IMR-90 (cell line): ENCODE measurements at regions not wholly inside any gene's neighbourhood (a gene's known extent, or its start where the extent isn't known, plus 50 kb on each side); places are given as distances from the start of the nearest gene placed in this dataset.

Source experiments
- ATAC-seq: fragments of 200-7000 bp; cut with Tn5 transposase; 2 replicates; pipeline ENCODE4 v1.9.1; 2020; ENCODE audit warnings: low read depth, mild to moderate bottlenecking, moderate library complexity
- BruUV-seq: library from RNA; stranded (reverse); fragments of 400-500 nt; replicated peaks from 2 replicates; lab custom pipeline; 2021; lab: Mats Ljungman, UMichigan
- CTCF ChIA-PET: fragments of 300-600 bp; formaldehyde crosslinking; extraction: SDS; loops from one replicate; lab custom pipeline; 2021; ENCODE audit warnings: antibody characterized with exemption; lab: Yijun Ruan, JAX
- POLR2A ChIA-PET: fragments of 300-600 bp; sonication (Branson Sonifier 250); formaldehyde crosslinking; loops from one replicate; lab custom pipeline; 2022; ENCODE audit warnings: antibody characterized with exemption; ENCODE audit not compliant: unreplicated experiment; lab: Charles Lee
- DNase-seq: peaks from one replicate; pipeline ENCODE4 v3.0.0; 2013
- H2AFZ ChIP-seq: replicated peaks from 2 replicates; pipeline ENCODE3; 2013; ENCODE audit warnings: low read length, mild to moderate bottlenecking; ENCODE audit not compliant: poor library complexity
- H2AK5ac ChIP-seq: 2 replicates; pipeline ENCODE4 v1.6.1; 2013; ENCODE audit warnings: low read depth, low read length, inconsistent platforms
- H2AK9ac ChIP-seq: replicated peaks from 2 replicates; pipeline ENCODE3; 2013; ENCODE audit warnings: mild to moderate bottlenecking, low read depth, low read length, moderate library complexity; ENCODE audit not compliant: poor library complexity
- H2BK120ac ChIP-seq: 2 replicates; pipeline ENCODE4 v1.6.1; 2013; ENCODE audit warnings: low read depth, low read length, inconsistent platforms
- H2BK15ac ChIP-seq: 3 replicates; pipeline ENCODE4 v1.6.1; 2013; ENCODE audit warnings: low read depth, low read length, inconsistent platforms
- H2BK20ac ChIP-seq: 2 replicates; pipeline ENCODE4 v1.6.1; 2013; ENCODE audit warnings: low read depth, mild to moderate bottlenecking, inconsistent platforms, low read length, moderate library complexity
- H2BK5ac ChIP-seq: 2 replicates; pipeline ENCODE4 v1.6.1; 2013; ENCODE audit warnings: mild to moderate bottlenecking, low read depth, low read length, inconsistent platforms; ENCODE audit not compliant: poor library complexity, severe bottlenecking
- H3K14ac ChIP-seq: replicated peaks from 2 replicates; pipeline ENCODE4 v1.6.1; 2013; ENCODE audit warnings: low read depth, low read length, inconsistent platforms
- H3K18ac ChIP-seq: 2 replicates; pipeline ENCODE4 v1.6.1; 2013; ENCODE audit warnings: low read depth, low read length, control low read depth
- H3K23ac ChIP-seq: 2 replicates; pipeline ENCODE4 v1.6.1; 2013; ENCODE audit warnings: low read depth, low read length, inconsistent platforms
- H3K27ac ChIP-seq: 2 replicates; pipeline ENCODE4 v1.5.1; 2013; ENCODE audit warnings: mild to moderate bottlenecking, control low read depth, low read length; ENCODE audit not compliant: insufficient read depth
- H3K27me3 ChIP-seq: 2 replicates; pipeline ENCODE4 v1.6.1; 2013; ENCODE audit warnings: low read length; ENCODE audit not compliant: control insufficient read depth, insufficient read depth
- H3K36me3 ChIP-seq: 2 replicates; pipeline ENCODE4 v1.6.1; 2013; ENCODE audit warnings: low read length, mixed read lengths; ENCODE audit not compliant: control insufficient read depth, insufficient read depth
- H3K4ac ChIP-seq: 2 replicates; pipeline ENCODE4 v1.6.1; 2013; ENCODE audit warnings: low read depth, low read length, inconsistent platforms
- H3K4me1 ChIP-seq: 2 replicates; pipeline ENCODE4 v1.6.1; 2013; ENCODE audit warnings: low read length, mixed read lengths; ENCODE audit not compliant: control insufficient read depth, insufficient read depth
- H3K4me2 ChIP-seq: 2 replicates; pipeline ENCODE4 v1.6.1; 2013; ENCODE audit warnings: low read depth, mild to moderate bottlenecking, control low read depth, low read length, moderate library complexity
- H3K4me3 ChIP-seq: 2 replicates; pipeline ENCODE4 v1.5.1; 2013; ENCODE audit warnings: low read depth, mild to moderate bottlenecking, control low read depth, low read length, moderate library complexity; ENCODE audit not compliant: insufficient read depth
- H3K56ac ChIP-seq: 2 replicates; pipeline ENCODE4 v1.6.1; 2013; ENCODE audit warnings: low read length, inconsistent platforms; ENCODE audit not compliant: insufficient read depth; ENCODE audit errors: extremely low read depth
- H3K79me1 ChIP-seq, 2 experiments: 2 replicates each; pipeline ENCODE4 v1.6.1; 2013; ENCODE audit warnings: low read length in 2 of 2, inconsistent platforms in 1 of 2, low read depth in 1 of 2
- H3K9ac ChIP-seq: 2 replicates; pipeline ENCODE4 v1.6.1; 2013; ENCODE audit warnings: low read depth, low read length, control low read depth
- H3K9me1 ChIP-seq: 2 replicates; pipeline ENCODE4 v1.6.1; 2013; ENCODE audit warnings: low read length, inconsistent platforms; ENCODE audit not compliant: insufficient read depth
- H3K9me3 ChIP-seq: 2 replicates; pipeline ENCODE4 v1.6.1; 2013; ENCODE audit warnings: low read length; ENCODE audit not compliant: control insufficient read depth, insufficient read depth
- H4K20me1 ChIP-seq: 2 replicates; pipeline ENCODE4 v1.6.1; 2013; ENCODE audit warnings: low read length, inconsistent platforms; ENCODE audit not compliant: insufficient read depth
- H4K5ac ChIP-seq: 2 replicates; pipeline ENCODE4 v1.6.1; 2013; ENCODE audit warnings: mild to moderate bottlenecking, low read depth, low read length, control low read depth
- H4K8ac ChIP-seq, 2 experiments: 2 replicates each; pipeline ENCODE4 v1.6.1; 2013; ENCODE audit warnings: low read depth in 2 of 2, low read length in 2 of 2, control low read depth in 1 of 2, inconsistent platforms in 1 of 2
- H4K91ac ChIP-seq: 2 replicates; pipeline ENCODE4 v1.6.1; 2013; ENCODE audit warnings: low read depth, low read length, inconsistent platforms; ENCODE audit not compliant: insufficient read depth
- BHLHE40 ChIP-seq: fragments of 150-350 bp; IDR thresholded peaks from 2 replicates; pipeline ENCODE4 v1.6.1; 2016; ENCODE audit warnings: mild to moderate bottlenecking, low read depth, low read length
- CEBPB ChIP-seq: IDR thresholded peaks from 2 replicates; pipeline ENCODE4 v1.6.1; 2012; ENCODE audit warnings: low read depth, low read length, improper control_type of control experiment
- CTCF ChIP-seq: conservative IDR thresholded peaks from 2 replicates; pipeline ENCODE4 v1.5.1; 2012; ENCODE audit warnings: mild to moderate bottlenecking, low read depth, low read length, improper control_type of control experiment
- ELK1 ChIP-seq: fragments of 150-350 bp; IDR thresholded peaks from 2 replicates; pipeline ENCODE4 v1.6.1; 2016; ENCODE audit warnings: low read depth, mild to moderate bottlenecking, low read length, moderate library complexity, borderline replicate concordance
- FOS ChIP-seq: fragments of 150-350 bp; IDR thresholded peaks from 2 replicates; pipeline ENCODE4 v1.6.1; 2016; ENCODE audit warnings: low read depth, low read length
- NFE2L2 ChIP-seq: fragments of 150-350 bp; IDR thresholded peaks from 2 replicates; pipeline ENCODE4 v1.6.1; 2016; ENCODE audit warnings: low read depth, mild to moderate bottlenecking, low read length
- RAD21 ChIP-seq: IDR thresholded peaks from 2 replicates; pipeline ENCODE4 v1.6.1; 2012; ENCODE audit warnings: low read length, improper control_type of control experiment
- RCOR1 ChIP-seq: IDR thresholded peaks from 2 replicates; pipeline ENCODE4 v1.6.1; 2012; ENCODE audit warnings: mild to moderate bottlenecking, low read length, improper control_type of control experiment; ENCODE audit not compliant: insufficient replicate concordance
- SMC3 ChIP-seq: fragments of 150-350 bp; IDR thresholded peaks from 2 replicates; pipeline ENCODE4 v1.6.1; 2016; ENCODE audit warnings: low read depth, mild to moderate bottlenecking, antibody characterized with exemption, low read length, moderate library complexity
- WGBS, 2 experiments: methylation state at CpG; one replicate each; pipeline versions ENCODE4 v1.1.5 to v1.1.7; 2013; ENCODE audit warnings: missing lambda C conversion rate in 2 of 2; ENCODE audit not compliant: insufficient read length in 1 of 2; ENCODE audit errors: extremely low coverage in 2 of 2; 5-methylcytosine and 5-hydroxymethylcytosine counted together
- dilution Hi-C: fragments of 300-500 bp; cut with HindIII; formaldehyde crosslinking; loops from one replicate; pipeline ENCODE4 v1.14.3; 2018; ENCODE audit warnings: low sequenced_read_pairs; ENCODE audit not compliant: unreplicated experiment
- in situ Hi-C: fragments of 300-500 bp; cut with MboI; formaldehyde crosslinking; loops from 3 replicates; pipeline ENCODE4 v1.14.3; 2019; ENCODE audit warnings: low sequenced_read_pairs, inconsistent platforms, mixed read lengths
- intact Hi-C: fragments of 100-400 bp; cut with micrococcal nuclease; formaldehyde crosslinking; loops from 2 replicates; pipeline ENCODE4 v1.10.0; 2022
- TF ChIP-seq, protein P1 (sequence below): fragments of 150-350 bp; IDR thresholded peaks from 2 replicates; pipeline ENCODE4 v1.6.1; 2017; ENCODE audit warnings: mild to moderate bottlenecking, antibody characterized with exemption, low read length, low read depth

DNA sequence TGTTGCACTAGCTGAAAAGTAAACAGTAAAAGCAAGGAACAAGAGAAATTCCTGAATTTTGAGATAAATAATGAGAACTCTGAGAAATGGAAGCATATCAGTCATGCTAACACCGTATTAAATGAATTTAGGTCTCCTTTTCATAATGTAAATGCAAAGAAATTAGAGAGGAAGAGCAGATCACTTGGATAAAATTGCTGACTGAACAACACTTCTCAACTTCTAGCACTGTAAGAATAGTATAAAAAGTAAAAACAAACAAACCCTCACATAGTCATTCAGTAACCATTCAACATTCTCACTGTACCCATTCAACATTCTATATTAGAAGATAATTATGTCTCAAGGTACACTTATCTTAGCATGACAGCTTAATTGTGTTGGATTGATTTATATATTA, 217.3 kb upstream of the LRFN5 start:
- H3K4ac ChIP-seq, result no peak overlapping the region
- no peak overlapping the region for H2AK9ac ChIP-seq
- H2BK120ac ChIP-seq, result no peak overlapping the region
- intact Hi-C loops, result no loop called here
- H2AFZ ChIP-seq, result no peak overlapping the region
- no peak overlapping the region for H4K5ac ChIP-seq
- H3K23ac ChIP-seq, result no peak overlapping the region
- TF ChIP-seq CEBPB (no peak), RCOR1 (no peak), CTCF (no peak), BHLHE40 (no peak), NFE2L2 (no peak), SMC3 (no peak), RAD21 (no peak), FOS (no peak), ELK1 (no peak)
- TF ChIP-seq, protein P1, sequence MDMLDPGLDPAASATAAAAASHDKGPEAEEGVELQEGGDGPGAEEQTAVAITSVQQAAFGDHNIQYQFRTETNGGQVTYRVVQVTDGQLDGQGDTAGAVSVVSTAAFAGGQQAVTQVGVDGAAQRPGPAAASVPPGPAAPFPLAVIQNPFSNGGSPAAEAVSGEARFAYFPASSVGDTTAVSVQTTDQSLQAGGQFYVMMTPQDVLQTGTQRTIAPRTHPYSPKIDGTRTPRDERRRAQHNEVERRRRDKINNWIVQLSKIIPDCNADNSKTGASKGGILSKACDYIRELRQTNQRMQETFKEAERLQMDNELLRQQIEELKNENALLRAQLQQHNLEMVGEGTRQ, result no peak
- no peak for DNase-seq
- ChIA-PET POLR2A (no interaction called here), CTCF (no interaction called here)
- in situ Hi-C loops, result no loop called here
- H3K9me1 ChIP-seq, result no peaks in the 10 kb centered on the region
- H3K9me3 ChIP-seq, result peaks cover 3% of the 10 kb centered on the region; the same call in 1 of the 2 replicates
- no peak overlapping the region for H3K14ac ChIP-seq
- no peak overlapping the region for H2AK5ac ChIP-seq
- H3K18ac ChIP-seq, result no peak overlapping the region
- H2BK15ac ChIP-seq, result no peak overlapping the region
- BruUV-seq, result no TSS peak
- no peak overlapping the region for H2BK5ac ChIP-seq
- H3K9ac ChIP-seq, result no peak overlapping the region
- dilution Hi-C loops, result no loop called here
- H4K20me1 ChIP-seq, result no peaks in the 10 kb centered on the region
- WGBS, 2 experiments, result no CpG with 5 or more reads among the region's 1 CpG
- H4K91ac ChIP-seq, result no peak overlapping the region
- H3K4me1 ChIP-seq, result no peaks in the 10 kb centered on the region
- H4K8ac ChIP-seq, result no peak overlapping the region
- H3K27ac ChIP-seq, result no peak overlapping the region
- H3K27me3 ChIP-seq, result no peaks in the 10 kb centered on the region
- no peak overlapping the region for H3K4me3 ChIP-seq
- H3K36me3 ChIP-seq, result no peaks in the 10 kb centered on the region
- H3K79me1 ChIP-seq, result no peaks in the 10 kb centered on the region
- no peak for ATAC-seq
- H3K4me2 ChIP-seq, result no peak overlapping the region
- H3K56ac ChIP-seq, result no peak overlapping the region
- H2BK20ac ChIP-seq, result no peak overlapping the region
